ENCODE measurements at regions not wholly inside any gene's neighbourhood (a gene's known extent, or its start where the extent isn't known, plus 50 kb on each side); places are given as distances from the start of the nearest gene placed in this dataset.

GRCh38 chr10:78754269-78755062 is 314.3 kb upstream of the ZMIZ1 start:
- TF ChIP-seq CTCF (IDR thresholded peaks at IDR 0.05) (no peak), POLR2A (IDR thresholded peaks at IDR 0.05) (no peak)

Data from thyroid gland (tissue), 4 donors.